CD4-positive, alpha-beta T cell treated with Interleukin-15 for 4 hours (primary cell): ENCODE measurements at regions not wholly inside any gene's neighbourhood (a gene's known extent, or its start where the extent isn't known, plus 50 kb on each side); places are given as distances from the start of the nearest gene placed in this dataset.

Source experiments
- DNase-seq: peaks from one replicate; pipeline ENCODE4 v3.0.0-alpha.2; 2020; ENCODE audit warnings: low spot score

GRCh38 chr22:27420195-27420816 lies 381.2 kb downstream of the MN1 start:
- DNase-seq = no peak

- DNase-seq = no peak
These were observed 380.7 kb downstream of the MN1 start for GRCh38 chr22:27420817-27421361.

DNA sequence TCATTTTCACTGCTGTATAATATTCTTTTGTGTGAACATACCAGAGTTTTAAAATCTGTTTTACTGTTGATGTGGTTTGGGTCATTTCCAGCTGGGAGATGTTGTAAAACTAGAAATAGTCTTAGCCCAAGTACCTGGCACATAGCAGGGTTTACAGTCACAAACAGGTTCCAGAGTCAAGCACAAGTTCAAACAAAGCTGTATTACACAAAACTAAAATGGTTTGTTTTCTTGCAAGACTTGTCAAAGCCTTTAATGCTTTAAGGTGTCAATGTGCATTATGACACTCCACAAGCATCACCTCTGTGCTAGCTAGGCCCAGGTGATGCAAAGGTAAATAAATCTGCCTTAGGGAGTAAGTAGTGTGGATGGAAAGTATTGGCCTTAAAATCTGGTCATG lies 379.1 kb downstream of the MN1 start:
- no peak for DNase-seq

GRCh38 chr22:27424319-27424718 lies 377.2 kb downstream of the MN1 start:
- no peak for DNase-seq

- no peak for DNase-seq
These were observed 372.1 kb downstream of the MN1 start for GRCh38 chr22:27429476-27429875.

DNA sequence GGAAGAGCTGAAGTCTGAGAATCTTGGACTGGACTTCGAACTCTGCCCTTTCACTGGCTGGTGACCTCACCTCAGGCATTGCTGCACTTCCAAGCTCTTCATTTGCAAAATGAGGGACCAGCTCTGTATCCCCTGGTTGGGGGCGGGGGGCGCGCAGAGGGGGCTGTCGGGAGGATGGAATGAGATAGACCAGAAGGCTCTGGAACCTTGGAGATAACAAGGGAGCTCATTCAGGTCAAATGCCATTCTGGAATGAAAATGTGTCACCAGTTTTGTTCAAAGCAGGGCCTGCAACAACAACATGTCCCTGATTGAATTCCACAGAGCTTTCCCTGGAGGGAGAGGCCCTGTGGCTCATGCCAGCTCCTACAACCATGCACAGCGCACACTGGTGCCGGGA lies 370.5 kb downstream of the MN1 start:
- no peak for DNase-seq

DNA sequence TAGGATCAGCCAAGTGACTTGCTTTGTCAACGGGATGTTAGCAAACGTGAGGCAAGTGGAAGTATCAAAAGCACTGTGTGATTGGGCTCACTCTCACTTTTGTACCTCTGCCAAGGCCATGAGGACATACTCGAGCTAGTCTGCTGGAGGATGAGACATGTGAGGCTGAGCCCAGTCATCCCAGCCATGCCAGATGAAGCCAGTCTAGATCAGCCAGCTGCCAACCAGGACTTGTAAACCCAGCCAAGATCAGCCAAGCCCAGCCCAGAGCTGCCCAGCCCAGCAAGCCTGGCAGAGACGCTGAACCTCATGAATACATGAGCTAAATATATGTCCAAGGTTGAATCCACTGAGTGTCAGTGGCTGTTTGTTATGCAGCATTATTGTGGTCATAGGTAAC lies 369.7 kb downstream of the MN1 start:
- no peak for DNase-seq

DNA sequence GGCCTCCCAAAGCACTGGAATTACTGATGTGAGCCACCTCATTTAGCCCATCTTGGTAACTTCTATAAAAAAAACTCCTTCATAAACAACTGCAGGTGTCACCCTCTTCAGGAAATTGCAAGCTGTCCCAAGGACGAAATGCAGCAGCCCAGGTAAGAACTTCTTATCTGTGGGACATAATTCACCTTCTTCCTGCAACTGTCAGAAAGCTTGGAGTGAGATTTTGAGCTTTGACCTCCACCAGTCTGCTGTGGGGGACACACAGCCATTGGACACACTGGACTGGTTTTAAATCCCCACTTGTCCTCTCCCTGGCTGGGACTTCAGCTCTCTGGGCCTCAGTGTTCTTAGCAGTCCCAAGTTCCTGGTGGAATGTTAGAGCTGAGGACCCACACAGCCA lies 368.5 kb downstream of the MN1 start:
- no peak for DNase-seq

- DNase-seq = no peak
These were observed 367.9 kb downstream of the MN1 start for GRCh38 chr22:27433585-27434190.

- no peak for DNase-seq
These were observed 366.7 kb downstream of the MN1 start for GRCh38 chr22:27434898-27435297.

DNA sequence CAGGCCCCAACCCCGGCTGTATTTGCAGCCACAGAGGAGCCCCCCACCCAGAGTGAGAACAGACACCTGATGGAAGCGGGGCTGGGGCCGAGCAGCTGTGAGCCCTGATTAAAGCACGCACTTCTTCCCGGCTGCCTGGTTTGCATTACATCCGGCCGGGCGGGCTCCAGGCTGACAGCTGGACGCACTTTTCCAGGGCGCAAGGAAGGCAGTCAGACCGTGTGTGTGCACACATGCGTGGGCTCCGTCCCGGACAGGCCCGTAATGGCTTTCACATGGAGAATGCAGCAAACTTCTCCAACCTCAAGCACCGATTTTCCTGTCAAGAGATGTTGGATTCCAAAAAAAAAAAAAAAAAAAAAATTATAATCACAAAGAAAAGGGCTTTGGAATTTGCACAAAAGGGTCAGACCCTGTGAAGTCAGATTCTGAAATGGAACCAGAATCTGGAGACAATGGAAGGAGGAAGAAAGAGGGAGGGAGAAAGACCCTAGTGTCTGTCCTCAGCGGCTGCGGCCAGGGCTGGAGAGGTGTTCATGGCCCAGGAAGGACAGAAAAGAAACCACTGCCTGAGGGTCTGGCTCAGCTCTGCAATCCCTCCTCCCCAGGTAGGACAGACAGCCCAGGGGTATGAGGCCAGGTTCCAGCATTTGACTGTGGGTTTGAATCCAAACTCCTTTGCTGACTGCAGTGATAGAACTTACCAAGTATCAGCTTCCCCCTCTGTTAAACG lies 365.5 kb downstream of the MN1 start:
- no peak for DNase-seq

- no peak for DNase-seq
These were observed 365.0 kb downstream of the MN1 start for GRCh38 chr22:27436591-27436990.

- no peak for DNase-seq
These were observed 364.0 kb downstream of the MN1 start for GRCh38 chr22:27437570-27437969.

DNA sequence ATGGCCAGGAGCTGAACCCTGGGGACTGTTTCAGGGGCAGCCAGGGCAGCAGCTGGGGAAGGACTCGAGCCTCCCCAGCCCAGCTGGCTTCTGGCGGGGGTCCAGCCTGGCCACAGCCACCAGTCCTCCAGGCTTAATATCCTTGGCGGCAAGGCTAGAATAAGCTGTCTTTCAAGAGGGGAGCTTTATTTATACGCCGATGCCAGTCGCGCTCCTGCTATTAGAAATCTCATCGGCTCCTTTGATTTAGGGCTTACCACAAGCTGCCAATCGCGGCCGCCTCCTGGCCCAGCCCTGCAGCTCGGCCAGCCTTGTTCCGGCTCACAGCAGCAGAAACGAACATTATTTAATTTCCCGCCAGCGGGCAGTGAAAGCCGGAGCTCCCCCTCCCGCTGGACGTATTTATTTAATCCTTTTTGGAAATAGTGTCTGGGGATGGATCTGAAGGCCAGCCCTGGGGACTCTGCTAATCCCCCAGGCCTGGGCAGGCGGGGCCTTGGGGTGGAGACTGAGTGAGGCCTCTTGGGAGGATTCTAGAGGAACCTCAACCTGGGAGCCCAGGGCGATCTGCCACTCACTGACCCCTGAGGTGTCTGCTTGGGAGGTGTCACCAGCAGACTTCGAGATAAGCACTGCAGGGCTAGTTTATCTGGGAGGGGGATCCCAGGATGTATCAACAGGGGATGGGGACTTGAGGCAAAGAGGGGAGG lies 363.1 kb downstream of the MN1 start:
- no peak for DNase-seq

DNA sequence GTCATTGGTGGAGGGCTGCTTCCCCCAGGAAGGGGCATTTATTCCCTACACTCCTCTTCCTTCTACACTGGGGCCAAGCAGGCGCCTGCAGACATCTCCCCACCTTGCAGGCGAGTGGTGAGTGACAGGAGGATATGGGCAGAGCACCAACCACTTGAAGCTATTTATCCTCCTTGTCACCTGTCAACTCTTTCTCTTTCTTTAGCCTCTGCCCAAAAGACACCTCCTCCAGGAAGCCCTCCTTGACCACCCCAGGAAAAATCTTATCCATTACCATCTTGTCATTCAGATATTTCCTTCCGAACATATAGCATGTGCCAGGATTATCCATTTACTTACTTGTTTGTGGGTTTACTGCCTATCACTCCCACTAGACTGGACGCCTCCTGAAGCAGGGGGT lies 362.4 kb downstream of the MN1 start:
- no peak for DNase-seq

DNA sequence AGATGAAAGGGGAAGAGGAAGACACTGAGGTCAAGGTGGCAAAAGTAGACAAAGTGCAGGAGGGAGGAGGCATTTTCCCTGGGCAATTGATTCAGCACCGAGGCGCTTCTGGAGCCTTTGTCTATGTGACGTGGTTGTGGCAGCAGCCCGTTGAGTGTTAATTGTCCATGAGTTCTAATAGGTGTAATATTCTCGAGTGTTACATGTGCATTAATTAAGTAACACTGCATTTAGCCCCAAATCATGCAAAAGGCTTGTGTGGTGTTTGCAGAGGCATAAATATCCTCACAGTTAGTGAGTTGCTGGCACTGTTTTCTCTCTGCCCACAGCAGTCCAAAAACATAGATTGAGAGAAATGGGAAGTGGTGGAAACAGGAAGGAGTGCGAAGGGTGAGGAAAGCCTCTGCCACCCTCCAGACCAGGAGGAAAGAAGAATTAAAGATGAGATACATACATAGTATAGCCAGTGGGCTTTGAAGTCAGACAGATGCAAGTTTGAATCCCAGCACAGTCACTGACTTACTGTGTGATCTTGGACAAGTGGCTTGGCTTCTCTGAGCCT lies 361.2 kb downstream of the MN1 start:
- no peak for DNase-seq

DNA sequence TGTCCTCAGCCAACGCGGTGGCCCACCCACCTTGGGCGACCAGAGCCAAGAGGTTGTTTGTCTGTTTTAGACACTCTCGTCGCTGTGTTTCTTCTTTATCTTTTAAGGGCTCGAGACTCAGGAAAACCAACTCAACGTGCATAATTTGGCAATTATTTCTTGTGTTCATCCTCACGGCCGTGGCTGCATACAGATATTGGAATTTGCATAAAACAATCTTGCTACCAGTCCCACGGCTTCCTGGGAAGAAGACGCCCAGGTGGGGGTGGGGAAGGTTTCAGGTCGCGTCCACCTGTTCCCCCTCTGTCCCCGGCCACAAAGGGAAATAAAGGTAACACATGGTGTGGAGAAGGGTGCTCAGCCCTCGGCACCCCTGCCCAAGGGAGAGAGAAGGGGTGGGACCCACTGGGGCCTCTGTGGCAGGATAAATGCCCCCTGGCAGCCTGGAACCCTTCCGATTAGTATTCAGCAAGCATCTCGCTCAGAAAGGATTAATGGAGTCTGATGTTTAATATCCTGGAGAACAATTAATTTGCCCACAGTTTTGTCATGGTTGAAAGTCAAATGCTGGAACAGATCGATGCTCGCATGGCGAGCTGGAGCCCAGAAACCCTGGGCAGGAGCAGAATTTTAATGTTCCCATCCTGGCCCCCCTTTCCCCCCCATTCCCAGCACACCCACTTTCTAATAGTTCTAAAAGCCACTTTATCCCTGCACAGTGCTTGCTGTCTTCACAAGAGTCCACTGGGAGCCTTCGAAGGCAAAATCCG lies 359.7 kb downstream of the MN1 start:
- no peak for DNase-seq

DNA sequence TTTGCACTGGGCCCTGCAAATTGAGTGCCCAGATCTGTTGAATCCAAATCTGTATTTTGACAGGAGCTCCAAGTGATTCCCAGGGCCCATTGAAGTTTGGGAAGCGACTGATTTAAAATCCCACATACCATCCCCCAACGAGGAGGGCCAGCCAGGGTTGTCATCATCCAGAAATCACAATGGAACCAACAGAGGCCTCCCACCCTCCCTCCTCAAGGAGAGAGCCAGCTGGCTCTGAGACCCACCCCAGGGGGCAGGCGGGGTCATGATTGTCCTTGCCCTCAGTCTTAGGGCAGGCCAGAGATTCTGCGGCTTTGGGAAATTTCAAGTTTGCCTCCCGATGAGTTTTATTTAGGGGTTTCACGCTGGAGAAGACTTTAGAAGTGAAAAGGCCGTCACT lies 358.2 kb downstream of the MN1 start:
- DNase-seq = no peak

GRCh38 chr22:27445881-27446280 lies 355.7 kb downstream of the MN1 start:
- DNase-seq = no peak

GRCh38 chr22:27447289-27447688 lies 354.3 kb downstream of the MN1 start:
- no peak for DNase-seq

DNA sequence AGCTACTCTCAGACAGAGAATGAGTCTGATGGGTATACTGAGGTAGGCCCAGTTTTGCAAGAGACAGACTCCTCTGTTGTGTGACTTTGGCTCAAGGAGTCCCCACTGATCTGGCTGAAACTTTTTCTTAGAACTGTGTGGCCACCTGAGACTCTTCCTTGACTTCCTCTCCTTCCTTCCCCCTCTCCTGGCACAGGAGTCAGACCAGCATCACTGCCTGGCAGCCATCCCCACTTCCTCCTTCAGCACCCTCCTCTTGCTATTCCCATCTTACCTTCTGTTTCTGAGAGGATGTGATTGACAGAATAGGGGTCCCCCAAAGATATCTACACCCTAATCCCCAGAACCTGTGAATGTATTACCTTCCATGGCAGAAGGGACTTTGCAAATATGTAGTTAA lies 351.1 kb downstream of the MN1 start:
- no peak for DNase-seq

DNA sequence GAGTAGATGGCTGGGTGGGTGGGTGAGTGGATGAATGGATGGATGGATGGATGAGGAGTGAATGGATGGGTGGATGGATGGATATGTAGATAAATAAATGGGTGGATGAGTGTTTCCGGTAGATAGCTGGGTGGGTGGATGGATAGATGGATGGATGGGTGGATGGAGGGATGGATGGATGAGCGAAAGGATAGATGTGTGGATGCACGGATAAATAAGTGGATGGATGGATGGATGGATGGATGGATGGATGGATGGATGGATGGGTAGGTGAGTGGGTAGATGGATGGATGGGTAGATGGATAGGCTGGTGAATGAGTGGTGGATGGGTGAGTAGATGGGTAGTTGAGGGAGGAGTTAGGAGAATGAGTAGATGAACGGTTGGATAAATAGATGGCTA lies 349.3 kb downstream of the MN1 start:
- DNase-seq = no peak
